Endothelial cell of umbilical vein (primary cell): ENCODE measurements at regions not wholly inside any gene's neighbourhood (a gene's known extent, or its start where the extent isn't known, plus 50 kb on each side); places are given as distances from the start of the nearest gene placed in this dataset.

Experiments used
- EZH2 ChIP-seq: IDR thresholded peaks from 2 replicates; pipeline ENCODE4 v1.6.1; 2012; ENCODE audit warnings: borderline replicate concordance, low read depth, mild to moderate bottlenecking, moderate library complexity, low read length, inconsistent platforms; ENCODE audit not compliant: severe bottlenecking
- JUN ChIP-seq: IDR thresholded peaks from 2 replicates; pipeline ENCODE4 v1.6.1; 2011; ENCODE audit warnings: borderline replicate concordance, low read depth; ENCODE audit not compliant: insufficient read length, insufficient read depth
- MYC ChIP-seq: IDR thresholded peaks from one replicate; pipeline ENCODE4 v1.6.1; 2011; ENCODE audit warnings: mild to moderate bottlenecking, low read depth, low read length
- POLR2A ChIP-seq: IDR thresholded peaks from 2 replicates; pipeline ENCODE4 v1.6.1; 2012; ENCODE audit warnings: low read depth, mild to moderate bottlenecking, control low read depth, low read length
- POLR2AphosphoS5 ChIP-seq: IDR thresholded peaks from 2 replicates; pipeline ENCODE4 v1.6.1; 2012; ENCODE audit warnings: low read depth, mild to moderate bottlenecking, control low read depth, low read length, moderate library complexity; ENCODE audit not compliant: insufficient read depth
- TF ChIP-seq, protein P1 (sequence below), 2 donors: IDR thresholded peaks; 1 replicate in 1 of 2; 2 replicates in 1 of 2; pipeline ENCODE4 v1.5.1; 2011; ENCODE audit warnings: low read length in 2 of 2, mild to moderate bottlenecking in 2 of 2, moderate library complexity in 2 of 2, control low read depth in 1 of 2, inconsistent platforms in 1 of 2, low read depth in 1 of 2; ENCODE audit not compliant: insufficient read depth in 1 of 2; ENCODE audit errors: extremely low read depth in 1 of 2
- TF ChIP-seq, protein P2 (sequence below): IDR thresholded peaks from 2 replicates; pipeline ENCODE4 v1.6.1; 2011; ENCODE audit not compliant: insufficient read depth, insufficient read length

- TF ChIP-seq, protein P1, sequence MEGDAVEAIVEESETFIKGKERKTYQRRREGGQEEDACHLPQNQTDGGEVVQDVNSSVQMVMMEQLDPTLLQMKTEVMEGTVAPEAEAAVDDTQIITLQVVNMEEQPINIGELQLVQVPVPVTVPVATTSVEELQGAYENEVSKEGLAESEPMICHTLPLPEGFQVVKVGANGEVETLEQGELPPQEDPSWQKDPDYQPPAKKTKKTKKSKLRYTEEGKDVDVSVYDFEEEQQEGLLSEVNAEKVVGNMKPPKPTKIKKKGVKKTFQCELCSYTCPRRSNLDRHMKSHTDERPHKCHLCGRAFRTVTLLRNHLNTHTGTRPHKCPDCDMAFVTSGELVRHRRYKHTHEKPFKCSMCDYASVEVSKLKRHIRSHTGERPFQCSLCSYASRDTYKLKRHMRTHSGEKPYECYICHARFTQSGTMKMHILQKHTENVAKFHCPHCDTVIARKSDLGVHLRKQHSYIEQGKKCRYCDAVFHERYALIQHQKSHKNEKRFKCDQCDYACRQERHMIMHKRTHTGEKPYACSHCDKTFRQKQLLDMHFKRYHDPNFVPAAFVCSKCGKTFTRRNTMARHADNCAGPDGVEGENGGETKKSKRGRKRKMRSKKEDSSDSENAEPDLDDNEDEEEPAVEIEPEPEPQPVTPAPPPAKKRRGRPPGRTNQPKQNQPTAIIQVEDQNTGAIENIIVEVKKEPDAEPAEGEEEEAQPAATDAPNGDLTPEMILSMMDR (IDR thresholded peaks at IDR 0.05; ENCODE audit: extremely low read depth in 1 of 2, insufficient read depth in 1 of 2, low read depth in 1 of 2, low read length in 2 of 2), result no peak
- TF ChIP-seq POLR2AphosphoS5, result no peak
- TF ChIP-seq, protein P2, sequence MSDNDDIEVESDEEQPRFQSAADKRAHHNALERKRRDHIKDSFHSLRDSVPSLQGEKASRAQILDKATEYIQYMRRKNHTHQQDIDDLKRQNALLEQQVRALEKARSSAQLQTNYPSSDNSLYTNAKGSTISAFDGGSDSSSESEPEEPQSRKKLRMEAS, result no peak
- no peak for TF ChIP-seq MYC
- no peak for TF ChIP-seq POLR2A
- TF ChIP-seq EZH2, result no peak
- TF ChIP-seq JUN, result no peak
Observed at GRCh38 chr15:91526424-91526823, 327.1 kb upstream of the SLCO3A1 start.
